H9 (cell line): ENCODE measurements at regions not wholly inside any gene's neighbourhood (a gene's known extent, or its start where the extent isn't known, plus 50 kb on each side); places are given as distances from the start of the nearest gene placed in this dataset.

Experiments
- DNase-seq: peaks from one replicate; pipeline ENCODE4 v3.0.0-alpha.2; 2017
- H2AFZ ChIP-seq: one replicate; pipeline ENCODE4 v1.6.1; 2013; ENCODE audit warnings: mild to moderate bottlenecking, low read length, control low read depth, moderate library complexity
- H2AK5ac ChIP-seq: 2 replicates; pipeline ENCODE4 v1.6.1; 2013; ENCODE audit warnings: low read length, control low read depth, mixed read lengths; ENCODE audit not compliant: insufficient read length
- H2BK120ac ChIP-seq: one replicate; pipeline ENCODE4 v1.6.1; 2013; ENCODE audit warnings: low read depth, mild to moderate bottlenecking, low read length, control low read depth, inconsistent platforms; ENCODE audit not compliant: poor library complexity, severe bottlenecking
- H2BK12ac ChIP-seq: 2 replicates; pipeline ENCODE4 v1.6.1; 2013; ENCODE audit warnings: low read length, control low read depth, mixed read lengths, low read depth; ENCODE audit not compliant: insufficient read length
- H2BK15ac ChIP-seq: 2 replicates; pipeline ENCODE4 v1.6.1; 2013; ENCODE audit warnings: low read depth, low read length, control low read depth
- H2BK20ac ChIP-seq: one replicate; pipeline ENCODE4 v1.6.1; 2013; ENCODE audit warnings: low read depth, mild to moderate bottlenecking, low read length, control low read depth, inconsistent platforms; ENCODE audit not compliant: poor library complexity, severe bottlenecking
- H2BK5ac ChIP-seq: 2 replicates; pipeline ENCODE4 v1.6.1; 2013; ENCODE audit warnings: low read length, control low read depth, mixed read lengths; ENCODE audit not compliant: insufficient read length
- H3K14ac ChIP-seq: 2 replicates; pipeline ENCODE4 v1.6.1; 2013; ENCODE audit warnings: low read length, control low read depth; ENCODE audit not compliant: insufficient read depth
- H3K18ac ChIP-seq: 2 replicates; pipeline ENCODE4 v1.6.1; 2013; ENCODE audit warnings: low read depth, mild to moderate bottlenecking, mixed read lengths, low read length, control low read depth; ENCODE audit not compliant: insufficient read length
- H3K23ac ChIP-seq: 2 replicates; pipeline ENCODE4 v1.6.1; 2013; ENCODE audit warnings: low read length, control low read depth, mixed read lengths, low read depth; ENCODE audit not compliant: insufficient read length
- H3K23me2 ChIP-seq: 2 replicates; pipeline ENCODE4 v1.6.1; 2013; ENCODE audit warnings: low read depth, mild to moderate bottlenecking, mixed read lengths, low read length, control low read depth; ENCODE audit not compliant: insufficient read length, poor library complexity, severe bottlenecking
- H3K27ac ChIP-seq: 2 replicates; pipeline ENCODE4 v1.5.1; 2013; ENCODE audit warnings: low read length, control low read depth, mixed read lengths, low read depth; ENCODE audit not compliant: insufficient read length
- H3K27me3 ChIP-seq: 2 replicates; pipeline ENCODE4 v1.6.1; 2013; ENCODE audit warnings: low read length, control low read depth, inconsistent platforms; ENCODE audit not compliant: insufficient read depth
- H3K4ac ChIP-seq: 2 replicates; pipeline ENCODE4 v1.6.1; 2013; ENCODE audit warnings: low read depth, mild to moderate bottlenecking, control low read depth, inconsistent platforms, low read length, moderate library complexity
- H3K4me1 ChIP-seq: 2 replicates; pipeline ENCODE4 v1.6.1; 2013; ENCODE audit warnings: low read length, control low read depth, inconsistent platforms; ENCODE audit not compliant: insufficient read depth
- H3K4me2 ChIP-seq: 2 replicates; pipeline ENCODE4 v1.6.1; 2013; ENCODE audit warnings: low read length, control low read depth, mixed read lengths; ENCODE audit not compliant: insufficient read length, insufficient read depth
- H3K56ac ChIP-seq: 2 replicates; pipeline ENCODE4 v1.6.1; 2013; ENCODE audit warnings: low read depth, mild to moderate bottlenecking, mixed read lengths, low read length, control low read depth; ENCODE audit not compliant: insufficient read length
- H3K79me1 ChIP-seq: 2 replicates; pipeline ENCODE4 v1.6.1; 2013; ENCODE audit warnings: low read depth, mild to moderate bottlenecking, moderate library complexity, low read length, control low read depth, inconsistent platforms; ENCODE audit not compliant: insufficient read depth, poor library complexity, severe bottlenecking
- H3K79me2 ChIP-seq: 2 replicates; pipeline ENCODE4 v1.6.1; 2013; ENCODE audit warnings: low read length, control low read depth, inconsistent platforms; ENCODE audit not compliant: insufficient read depth
- H3K9ac ChIP-seq: 2 replicates; pipeline ENCODE4 v1.6.1; 2013; ENCODE audit warnings: low read length, control low read depth, mixed read lengths; ENCODE audit not compliant: insufficient read length; ENCODE audit errors: extremely low read depth
- H3K9me3 ChIP-seq: one replicate; pipeline ENCODE4 v1.6.1; 2013; ENCODE audit warnings: low read depth, low read length, inconsistent platforms; ENCODE audit not compliant: control insufficient read depth
- H3T11ph ChIP-seq: one replicate; pipeline ENCODE4 v1.6.1; 2013; ENCODE audit warnings: mild to moderate bottlenecking, low read length, control low read depth, inconsistent platforms
- H4K20me1 ChIP-seq: one replicate; pipeline ENCODE4 v1.6.1; 2013; ENCODE audit not compliant: control insufficient read depth, insufficient read length, insufficient read depth
- H4K5ac ChIP-seq: 2 replicates; pipeline ENCODE4 v1.6.1; 2013; ENCODE audit warnings: low read depth, mild to moderate bottlenecking, mixed read lengths, low read length, control low read depth; ENCODE audit not compliant: insufficient read length
- H4K8ac ChIP-seq: replicated peaks from 2 replicates; pipeline ENCODE4 v1.6.1; 2013; ENCODE audit warnings: low read length, control low read depth, mixed read lengths, low read depth; ENCODE audit not compliant: insufficient read length
- H4K91ac ChIP-seq: 2 replicates; pipeline ENCODE4 v1.6.1; 2013; ENCODE audit warnings: low read depth, mild to moderate bottlenecking, moderate library complexity, mixed read lengths, low read length, control low read depth; ENCODE audit not compliant: insufficient read length
- H3K27ac Mint-ChIP-seq, 3 experiments: 2 replicates in 2 of 3; 3 replicates in 1 of 3; pipeline ENCODE4 v1.8.0; 2020 to 2021; ENCODE audit warnings: mixed read lengths in 3 of 3, mild to moderate bottlenecking in 1 of 3, moderate library complexity in 1 of 3
- H3K27me3 Mint-ChIP-seq: 2 replicates; pipeline ENCODE4 v1.8.0; 2021; ENCODE audit warnings: low read depth, mild to moderate bottlenecking, moderate library complexity, mixed read lengths
- H3K36me3 Mint-ChIP-seq, 3 experiments: 2 replicates in 2 of 3; 3 replicates in 1 of 3; pipeline ENCODE4 v1.8.0; 2020 to 2021; ENCODE audit warnings: low read depth in 3 of 3, mixed read lengths in 3 of 3; ENCODE audit not compliant: insufficient read depth in 1 of 3
- H3K4me1 Mint-ChIP-seq, 2 experiments: 2 replicates each; pipeline ENCODE4 v1.8.0; 2020; ENCODE audit warnings: mixed read lengths in 2 of 2
- H3K4me3 Mint-ChIP-seq, 2 experiments: 2 replicates in 1 of 2; 3 replicates in 1 of 2; pipeline ENCODE4 v1.8.0; 2020 to 2021; ENCODE audit warnings: mild to moderate bottlenecking in 2 of 2, mixed read lengths in 2 of 2, moderate library complexity in 1 of 2
- H3K9me3 Mint-ChIP-seq, 2 experiments: 2 replicates in 1 of 2; 3 replicates in 1 of 2; pipeline ENCODE4 v1.8.0; 2020; ENCODE audit warnings: mild to moderate bottlenecking in 2 of 2, mixed read lengths in 2 of 2, moderate library complexity in 1 of 2
- CTCF ChIP-seq: fragments of 200-600 bp; sonication (generic); conservative IDR thresholded peaks from 3 replicates; pipeline ENCODE4 v1.8.0; 2021; ENCODE audit warnings: antibody characterized with exemption, mild to moderate bottlenecking
- WGBS: extraction: QIAGEN DNeasy Blood & Tissue Kit; methylation state at CpG from one replicate; pipeline ENCODE4 v1.1.7; 2013; ENCODE audit warnings: missing lambda C conversion rate, low lambda C conversion rate, mixed read lengths; ENCODE audit not compliant: insufficient read length; ENCODE audit errors: extremely low coverage; 5-methylcytosine and 5-hydroxymethylcytosine counted together

- no peak overlapping the region for H2BK5ac ChIP-seq
- no peak overlapping the region for H3K9ac ChIP-seq
- Mint-ChIP-seq H3K27ac (no peak overlapping the region), H3K4me1 (peaks cover 9 to 13% of the 10 kb centered on the region in 2 experiments), H3K36me3 (no peaks in the 10 kb centered on the region), H3K9me3 (no peaks in the 10 kb centered on the region; a peak in 1 of 5 replicates), H3K27me3 (peaks cover 2% of the 10 kb centered on the region; the same call in 1 of the 2 replicates), H3K4me3 (no peak overlapping the region)
- H4K20me1 ChIP-seq = no peaks in the 10 kb centered on the region
- no peak overlapping the region for H2AFZ ChIP-seq
- H3K79me1 ChIP-seq = no peaks in the 10 kb centered on the region
- H3K9me3 ChIP-seq = no peaks in the 10 kb centered on the region
- H2BK20ac ChIP-seq = no peak overlapping the region
- DNase-seq = no peak
- no peaks in the 10 kb centered on the region for H3K4me1 ChIP-seq
- H3K23me2 ChIP-seq = no peaks in the 10 kb centered on the region
- no peak overlapping the region for H3K18ac ChIP-seq
- no peak overlapping the region for H3K56ac ChIP-seq
- H2BK120ac ChIP-seq = no peak overlapping the region
- no peak overlapping the region for H3K23ac ChIP-seq
- no peak overlapping the region for H2AK5ac ChIP-seq
- H3T11ph ChIP-seq = no peak overlapping the region
- H4K91ac ChIP-seq = no peak overlapping the region
- no peak overlapping the region for H4K5ac ChIP-seq
- TF ChIP-seq CTCF = no peak
- H4K8ac ChIP-seq = no peak overlapping the region
- H3K79me2 ChIP-seq = no peaks in the 10 kb centered on the region
- no peak overlapping the region for H3K4me2 ChIP-seq
- H2BK15ac ChIP-seq = no peak overlapping the region
- no CpG with 5 or more reads among the region's 4 CpGs for WGBS
- H3K27me3 ChIP-seq = no peaks in the 10 kb centered on the region; the same call in 1 of the 2 replicates
- H3K27ac ChIP-seq = no peak overlapping the region
- no peak overlapping the region for H3K14ac ChIP-seq
- H3K4ac ChIP-seq = no peak overlapping the region
- H2BK12ac ChIP-seq = no peak overlapping the region
Observed at GRCh38 chr5:159759791-159760290, 156.4 kb upstream of the ADRA1B start.
